ENCODE measurements at regions not wholly inside any gene's neighbourhood (a gene's known extent, or its start where the extent isn't known, plus 50 kb on each side); places are given as distances from the start of the nearest gene placed in this dataset.

DNA sequence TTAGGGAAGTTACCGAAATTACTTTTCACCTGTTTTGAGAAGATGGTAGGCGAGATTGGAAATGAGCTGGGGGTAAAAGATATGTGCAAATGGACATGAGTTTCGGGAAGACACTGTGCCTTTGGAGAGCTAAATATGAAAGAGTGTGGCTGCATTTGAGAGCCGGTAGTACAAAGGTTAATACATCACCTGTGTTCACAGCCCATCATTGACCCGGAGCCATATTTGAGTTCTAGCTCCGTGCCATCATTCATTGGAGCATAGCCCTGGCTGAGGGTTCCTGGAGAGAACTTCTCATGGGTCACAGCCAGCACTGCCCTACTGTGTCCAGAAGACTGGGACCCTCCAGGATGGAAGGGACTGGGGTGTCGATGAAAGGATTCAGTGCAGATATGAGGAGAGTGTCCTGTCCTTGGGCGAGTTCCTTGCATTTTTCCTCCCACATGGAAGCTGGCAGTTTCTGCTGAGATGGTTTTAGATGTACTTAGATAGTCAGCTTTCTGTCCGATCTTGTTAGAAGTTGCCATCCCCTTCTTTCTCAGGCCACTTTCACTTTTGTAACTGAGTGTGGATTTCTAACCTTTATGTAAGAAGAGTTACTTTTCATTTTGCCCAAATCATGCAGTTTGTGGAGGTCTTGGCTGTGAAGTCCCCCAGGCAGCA lies 138.8 kb downstream of the JCAD start:
- TF ChIP-seq POLR2AphosphoS5 (IDR thresholded peaks at IDR 0.05; ENCODE audit: borderline replicate concordance, low read depth, low read length) (no peak), EZH2 (IDR thresholded peaks at IDR 0.05) (no peak), FOXP2 (optimal IDR thresholded peaks at IDR 0.05; ENCODE audit: control extremely low read depth, extremely low read length, insufficient read depth) (no peak)

Data from SK-N-MC (cell line).